ENCODE measurements at regions not wholly inside any gene's neighbourhood (a gene's known extent, or its start where the extent isn't known, plus 50 kb on each side); places are given as distances from the start of the nearest gene placed in this dataset.

- DNase-seq = no peak
These were observed 147.2 kb upstream of the KLF14 start for GRCh38 chr7:130881091-130881798.

- DNase-seq = no peak
These were observed 147.8 kb upstream of the KLF14 start for GRCh38 chr7:130881799-130882141.

- DNase-seq = no peak
These were observed 148.4 kb upstream of the KLF14 start for GRCh38 chr7:130882396-130882795.

- no peak for DNase-seq
These were observed 149.9 kb upstream of the KLF14 start for GRCh38 chr7:130883928-130884327.

GRCh38 chr7:130884437-130885417 lies 150.7 kb upstream of the KLF14 start:
- DNase-seq = no peak

- DNase-seq = no peak
These were observed 152.6 kb upstream of the KLF14 start for GRCh38 chr7:130886438-130887135.

GRCh38 chr7:130887182-130887956 lies 153.4 kb upstream of the KLF14 start:
- no peak for DNase-seq

GRCh38 chr7:130887957-130888371 lies 154.0 kb upstream of the KLF14 start:
- no peak for DNase-seq

GRCh38 chr7:130888468-130888867 lies 154.5 kb upstream of the KLF14 start:
- DNase-seq = no peak

GRCh38 chr7:130890176-130891020 lies 156.4 kb upstream of the KLF14 start:
- no peak for DNase-seq

- DNase-seq = no peak
These were observed 157.5 kb upstream of the KLF14 start for GRCh38 chr7:130891254-130892094.

GRCh38 chr7:130893441-130893894 lies 159.5 kb upstream of the KLF14 start:
- DNase-seq = no peak

GRCh38 chr7:130894146-130894908 lies 160.3 kb upstream of the KLF14 start:
- peak; percentile 37 for DNase-seq

GRCh38 chr7:130894909-130895750 lies 161.1 kb upstream of the KLF14 start:
- DNase-seq = no peak

GRCh38 chr7:130896051-130896881 lies 162.3 kb upstream of the KLF14 start:
- DNase-seq = no peak

- DNase-seq = no peak
These were observed 163.0 kb upstream of the KLF14 start for GRCh38 chr7:130896898-130897514.

Data from NCI-H774 (cell line).